AG10803 (cell line): ENCODE measurements at regions not wholly inside any gene's neighbourhood (a gene's known extent, or its start where the extent isn't known, plus 50 kb on each side); places are given as distances from the start of the nearest gene placed in this dataset.

Experiments
- DNase-seq: peaks from one replicate; pipeline ENCODE4 v3.0.0; 2010; ENCODE audit warnings: low read depth
- H3K4me3 ChIP-seq: 2 replicates; pipeline ENCODE4 v1.5.1; 2011; ENCODE audit warnings: mild to moderate bottlenecking, low read length, control low read depth
- TF ChIP-seq, protein P1 (sequence below): conservative IDR thresholded peaks from 2 replicates; pipeline ENCODE4 v1.5.1; 2011; ENCODE audit warnings: mild to moderate bottlenecking, low read length, control low read depth, inconsistent platforms

DNA sequence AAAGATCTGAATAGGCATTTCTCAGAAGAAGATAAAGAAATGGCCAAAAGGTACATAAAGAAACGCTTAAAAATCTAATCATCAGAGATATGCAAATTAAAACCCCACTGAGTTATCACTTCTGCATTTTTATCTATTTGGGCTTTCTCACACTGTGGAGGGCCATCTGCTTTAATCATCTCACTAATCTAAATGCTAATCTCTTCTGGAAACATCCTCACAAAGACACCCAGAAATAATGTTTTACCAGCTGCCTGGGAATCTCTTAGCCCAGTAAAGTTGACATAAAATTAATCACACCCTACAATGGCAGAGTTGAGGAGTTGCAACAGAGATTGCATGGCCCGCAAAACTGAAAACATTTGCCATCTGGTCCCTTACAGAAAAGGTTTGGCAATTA is 407.9 kb upstream of the CYLC2 start:
- TF ChIP-seq, protein P1, sequence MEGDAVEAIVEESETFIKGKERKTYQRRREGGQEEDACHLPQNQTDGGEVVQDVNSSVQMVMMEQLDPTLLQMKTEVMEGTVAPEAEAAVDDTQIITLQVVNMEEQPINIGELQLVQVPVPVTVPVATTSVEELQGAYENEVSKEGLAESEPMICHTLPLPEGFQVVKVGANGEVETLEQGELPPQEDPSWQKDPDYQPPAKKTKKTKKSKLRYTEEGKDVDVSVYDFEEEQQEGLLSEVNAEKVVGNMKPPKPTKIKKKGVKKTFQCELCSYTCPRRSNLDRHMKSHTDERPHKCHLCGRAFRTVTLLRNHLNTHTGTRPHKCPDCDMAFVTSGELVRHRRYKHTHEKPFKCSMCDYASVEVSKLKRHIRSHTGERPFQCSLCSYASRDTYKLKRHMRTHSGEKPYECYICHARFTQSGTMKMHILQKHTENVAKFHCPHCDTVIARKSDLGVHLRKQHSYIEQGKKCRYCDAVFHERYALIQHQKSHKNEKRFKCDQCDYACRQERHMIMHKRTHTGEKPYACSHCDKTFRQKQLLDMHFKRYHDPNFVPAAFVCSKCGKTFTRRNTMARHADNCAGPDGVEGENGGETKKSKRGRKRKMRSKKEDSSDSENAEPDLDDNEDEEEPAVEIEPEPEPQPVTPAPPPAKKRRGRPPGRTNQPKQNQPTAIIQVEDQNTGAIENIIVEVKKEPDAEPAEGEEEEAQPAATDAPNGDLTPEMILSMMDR: no peak
- DNase-seq: no peak
- H3K4me3 ChIP-seq: no peak overlapping the region

DNA sequence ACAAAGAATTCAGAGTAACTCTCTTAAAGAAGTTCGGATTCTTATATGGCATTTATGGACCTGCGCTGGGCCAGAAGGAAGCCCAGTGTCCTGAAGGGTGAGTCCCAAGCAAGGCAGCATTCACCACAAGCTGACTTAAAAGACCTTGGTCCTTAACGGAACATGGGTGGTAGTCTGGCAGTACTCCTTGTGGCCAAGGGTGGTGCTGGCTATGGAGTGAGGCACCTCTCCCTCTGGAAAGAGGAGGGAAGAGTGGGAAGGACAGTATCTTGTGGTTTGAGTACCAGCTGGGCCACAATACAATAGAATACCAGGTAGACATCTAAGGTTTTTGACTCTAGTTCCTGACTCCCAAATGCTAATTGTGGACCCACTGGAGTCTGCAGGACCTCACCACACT is 425.7 kb upstream of the CYLC2 start:
- H3K4me3 ChIP-seq: no peak overlapping the region
- TF ChIP-seq, protein P1: no peak
- DNase-seq: no peak

DNA sequence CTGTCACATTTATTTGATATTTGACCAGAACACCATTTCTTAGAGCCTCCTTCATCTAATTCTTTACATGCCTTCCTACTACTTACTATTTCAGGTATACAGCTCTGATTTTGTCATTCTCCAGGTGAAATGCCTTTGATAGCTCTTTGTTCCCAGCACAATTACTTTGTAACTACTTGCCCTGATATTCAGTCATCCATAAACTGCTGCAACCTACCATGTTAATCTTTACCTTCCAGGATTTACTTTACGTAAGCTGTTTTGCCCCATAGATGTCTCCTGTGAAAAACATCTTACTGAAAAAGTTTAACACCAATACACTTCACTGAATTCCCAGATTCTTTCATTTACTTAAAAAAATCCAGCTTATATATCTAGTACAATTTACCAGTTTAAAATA is 443.8 kb upstream of the CYLC2 start:
- DNase-seq: no peak
- H3K4me3 ChIP-seq: no peak overlapping the region
- TF ChIP-seq, protein P1: no peak

DNA sequence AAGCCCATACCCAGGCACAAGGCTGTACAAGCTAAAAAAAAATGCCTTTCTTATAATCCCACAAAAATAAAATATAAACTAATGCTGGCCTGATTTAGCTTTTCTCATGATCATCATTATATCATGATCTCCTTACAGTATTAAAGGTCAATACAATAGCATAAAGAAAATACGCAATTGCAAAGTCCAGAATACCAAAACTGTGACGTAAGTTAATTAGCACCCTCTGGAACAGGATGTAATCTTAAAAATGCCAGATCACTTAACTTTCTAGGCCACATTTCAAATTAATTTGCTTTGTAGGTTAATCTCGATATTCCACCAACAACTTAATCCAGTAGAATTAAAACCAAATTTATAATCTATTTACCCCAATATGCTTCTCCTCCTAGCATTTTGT is 444.2 kb upstream of the CYLC2 start:
- no peak for DNase-seq
- TF ChIP-seq, protein P1: no peak
- no peak overlapping the region for H3K4me3 ChIP-seq

DNA sequence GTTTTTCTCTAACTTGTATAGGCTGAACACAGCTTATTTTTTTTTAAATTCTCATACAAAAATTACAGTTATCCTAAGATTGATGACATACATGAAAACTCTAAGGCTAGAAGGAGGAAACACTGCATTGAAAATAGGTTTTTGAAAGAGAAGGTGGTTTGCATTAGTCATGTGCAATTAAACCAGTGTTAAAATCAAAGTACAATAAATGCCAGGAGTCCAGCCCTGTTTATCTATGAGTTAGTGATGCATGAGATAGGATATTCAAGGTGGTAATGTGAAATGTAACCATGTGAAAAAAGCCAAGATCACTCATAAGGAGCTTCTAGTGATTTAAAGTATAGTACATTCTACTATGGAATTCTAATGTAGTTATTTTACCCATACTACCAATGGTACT is 444.9 kb upstream of the CYLC2 start:
- TF ChIP-seq, protein P1: no peak
- no peak for DNase-seq
- no peak overlapping the region for H3K4me3 ChIP-seq

DNA sequence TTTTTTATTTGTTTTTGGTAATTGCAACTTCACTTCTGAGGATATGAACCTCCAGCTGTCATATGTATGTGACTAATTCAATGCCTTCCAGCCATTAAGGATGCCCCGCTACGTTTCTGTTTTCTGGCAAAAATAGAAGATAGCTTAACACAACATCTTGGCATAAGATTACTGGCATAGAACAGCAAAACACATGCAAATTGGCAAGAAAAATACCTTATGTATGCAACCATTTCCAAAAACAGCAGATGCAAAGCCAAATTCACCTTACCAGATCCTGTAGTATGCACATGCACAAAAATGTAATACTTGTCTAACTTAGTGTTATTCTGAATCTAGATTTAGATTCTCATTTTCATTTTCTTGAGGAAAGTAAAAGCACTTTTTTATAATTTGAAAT is 461.1 kb upstream of the CYLC2 start:
- DNase-seq: no peak
- TF ChIP-seq, protein P1: no peak
- no peak overlapping the region for H3K4me3 ChIP-seq

DNA sequence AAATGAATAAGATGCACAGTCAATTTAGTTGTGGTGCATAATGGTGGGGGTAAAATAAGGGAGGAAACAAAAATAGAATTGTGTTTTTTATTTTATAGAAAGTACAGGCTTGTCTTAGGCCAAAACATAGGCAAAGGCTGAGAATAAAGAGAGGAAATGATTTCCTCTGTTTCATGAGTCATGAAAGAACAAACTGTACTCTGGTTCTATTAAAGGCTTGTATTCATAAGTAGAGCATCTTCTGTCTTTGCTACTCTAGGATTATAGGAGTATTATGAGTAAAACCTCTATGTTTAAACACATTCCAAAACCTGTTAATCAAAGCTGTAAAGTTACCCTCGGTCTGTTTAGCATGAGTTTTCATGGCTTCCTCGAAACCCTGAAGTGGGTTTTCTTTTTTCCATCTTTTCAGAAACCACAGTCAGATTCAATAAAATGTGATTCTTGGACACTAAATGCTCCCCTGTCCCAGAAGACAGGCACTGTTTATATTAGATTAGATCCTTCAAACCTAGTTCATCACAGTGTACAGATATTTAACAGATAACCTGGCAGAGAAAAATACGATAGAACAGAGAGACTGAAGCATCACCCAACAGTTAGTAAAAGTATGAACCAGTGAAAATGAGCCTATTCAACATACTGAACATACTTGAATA is 473.9 kb upstream of the CYLC2 start:
- H3K4me3 ChIP-seq: no peak overlapping the region
- no peak for DNase-seq
- TF ChIP-seq, protein P1: no peak
